SK-N-SH treated with all-trans-retinoic acid at 6 μM for 48 hours (cell line): ENCODE measurements at regions not wholly inside any gene's neighbourhood (a gene's known extent, or its start where the extent isn't known, plus 50 kb on each side); places are given as distances from the start of the nearest gene placed in this dataset.
"Not testable (repeated sequence)": the region's sequence is repeated elsewhere in the genome, so short reads cannot be mapped to it uniquely, and the experiment has no call there.

ENCODE experiments used
- ARNTL ChIP-seq: fragments of 450-650 bp; formaldehyde crosslinking; IDR thresholded peaks from 2 replicates; pipeline ENCODE4 v1.5.0; 2020; ENCODE audit warnings: low read depth, mild to moderate bottlenecking, moderate library complexity, borderline replicate concordance
- BACH2 ChIP-seq: fragments of 250-450 bp; sonication (Bioruptor Pico); IDR thresholded peaks from 2 replicates; pipeline ENCODE4 v1.9.0; 2021; ENCODE audit warnings: mild to moderate bottlenecking, borderline replicate concordance
- OSR1 ChIP-seq: fragments of 250-450 bp; sonication (Bioruptor Pico); IDR thresholded peaks from 2 replicates; pipeline ENCODE4 v1.8.0; 2022; ENCODE audit warnings: moderate library complexity, mild to moderate bottlenecking, inconsistent platforms
- PPARA ChIP-seq: fragments of 250-450 bp; sonication (Bioruptor Pico); IDR thresholded peaks from 2 replicates; pipeline ENCODE4 v1.5.0; 2020; ENCODE audit warnings: mild to moderate bottlenecking, borderline replicate concordance
- SNAI2 ChIP-seq: fragments of 250-450 bp; sonication (Bioruptor Pico); IDR thresholded peaks from 2 replicates; pipeline ENCODE4 v1.5.0; 2020; ENCODE audit warnings: mild to moderate bottlenecking, moderate library complexity
- ZFP3 ChIP-seq: fragments of 250-450 bp; sonication (Bioruptor Pico); IDR thresholded peaks from 2 replicates; pipeline ENCODE4 v1.5.0; 2020; ENCODE audit warnings: mild to moderate bottlenecking, moderate library complexity
- ZFP30 ChIP-seq: fragments of 450-650 bp; formaldehyde crosslinking; IDR thresholded peaks from 2 replicates; pipeline ENCODE4 v1.5.0; 2022; ENCODE audit warnings: mild to moderate bottlenecking, moderate library complexity
- ZNF70 ChIP-seq: fragments of 450-650 bp; formaldehyde crosslinking; IDR thresholded peaks from 2 replicates; pipeline ENCODE4 v1.5.0; 2020; ENCODE audit warnings: mild to moderate bottlenecking, moderate library complexity
- ZNF8 ChIP-seq: fragments of 450-650 bp; formaldehyde crosslinking; IDR thresholded peaks from 2 replicates; pipeline ENCODE4 v1.5.0; 2020; ENCODE audit warnings: mild to moderate bottlenecking, moderate library complexity
- TF ChIP-seq, protein P1 (sequence below): fragments of 250-450 bp; sonication (Bioruptor Pico); IDR thresholded peaks from 2 replicates; pipeline ENCODE4 v1.8.0; 2020; ENCODE audit warnings: mild to moderate bottlenecking, moderate library complexity, borderline replicate concordance
- TF ChIP-seq, protein P2 (sequence below): fragments of 250-450 bp; sonication (Bioruptor Pico); IDR thresholded peaks from 2 replicates; pipeline ENCODE4 v1.5.1; 2020; ENCODE audit warnings: low read depth, mild to moderate bottlenecking, moderate library complexity
- TF ChIP-seq, protein P3 (sequence below): fragments of 250-450 bp; sonication (Bioruptor Pico); IDR thresholded peaks from 2 replicates; pipeline ENCODE4 v1.5.0; 2020; ENCODE audit warnings: mild to moderate bottlenecking, moderate library complexity
- TF ChIP-seq, protein P4 (sequence below): fragments of 250-450 bp; sonication (Bioruptor Pico); IDR thresholded peaks from 2 replicates; pipeline ENCODE4 v1.8.0; 2021; ENCODE audit warnings: low read depth, mild to moderate bottlenecking, moderate library complexity, borderline replicate concordance

DNA sequence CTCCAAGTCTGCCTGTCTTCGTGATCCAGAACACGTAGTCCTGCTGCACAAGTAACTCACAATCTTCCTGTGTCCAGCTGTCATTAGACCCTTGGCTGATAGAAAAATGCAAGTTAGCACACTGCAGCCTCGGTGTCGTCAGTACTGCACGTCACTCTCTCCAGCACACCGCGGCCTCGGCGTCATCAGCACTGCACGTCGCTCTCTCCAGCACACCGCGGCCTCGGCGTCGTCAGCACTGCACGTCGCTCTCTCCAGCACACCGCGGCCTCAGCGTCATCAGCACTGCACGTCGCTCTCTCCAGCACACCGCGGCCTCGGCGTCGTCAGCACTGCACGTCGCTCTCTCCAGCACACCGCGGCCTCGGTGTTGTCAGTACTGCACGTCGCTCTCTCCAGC, 160.0 kb downstream of the FOXL1 start:
- not testable (repeated sequence) for TF ChIP-seq ZFP30 (CRISPR knock-in tag); ARNTL (CRISPR knock-in tag); SNAI2 (CRISPR knock-in tag); PPARA; BACH2 (CRISPR knock-in tag); ZFP3 (CRISPR knock-in tag); ZNF8 (CRISPR knock-in tag); OSR1 (CRISPR knock-in tag); ZNF70 (CRISPR knock-in tag)
- TF ChIP-seq, protein P1, sequence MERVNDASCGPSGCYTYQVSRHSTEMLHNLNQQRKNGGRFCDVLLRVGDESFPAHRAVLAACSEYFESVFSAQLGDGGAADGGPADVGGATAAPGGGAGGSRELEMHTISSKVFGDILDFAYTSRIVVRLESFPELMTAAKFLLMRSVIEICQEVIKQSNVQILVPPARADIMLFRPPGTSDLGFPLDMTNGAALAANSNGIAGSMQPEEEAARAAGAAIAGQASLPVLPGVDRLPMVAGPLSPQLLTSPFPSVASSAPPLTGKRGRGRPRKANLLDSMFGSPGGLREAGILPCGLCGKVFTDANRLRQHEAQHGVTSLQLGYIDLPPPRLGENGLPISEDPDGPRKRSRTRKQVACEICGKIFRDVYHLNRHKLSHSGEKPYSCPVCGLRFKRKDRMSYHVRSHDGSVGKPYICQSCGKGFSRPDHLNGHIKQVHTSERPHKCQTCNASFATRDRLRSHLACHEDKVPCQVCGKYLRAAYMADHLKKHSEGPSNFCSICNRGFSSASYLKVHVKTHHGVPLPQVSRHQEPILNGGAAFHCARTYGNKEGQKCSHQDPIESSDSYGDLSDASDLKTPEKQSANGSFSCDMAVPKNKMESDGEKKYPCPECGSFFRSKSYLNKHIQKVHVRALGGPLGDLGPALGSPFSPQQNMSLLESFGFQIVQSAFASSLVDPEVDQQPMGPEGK (CRISPR knock-in tag), result not testable (repeated sequence)
- TF ChIP-seq, protein P2, sequence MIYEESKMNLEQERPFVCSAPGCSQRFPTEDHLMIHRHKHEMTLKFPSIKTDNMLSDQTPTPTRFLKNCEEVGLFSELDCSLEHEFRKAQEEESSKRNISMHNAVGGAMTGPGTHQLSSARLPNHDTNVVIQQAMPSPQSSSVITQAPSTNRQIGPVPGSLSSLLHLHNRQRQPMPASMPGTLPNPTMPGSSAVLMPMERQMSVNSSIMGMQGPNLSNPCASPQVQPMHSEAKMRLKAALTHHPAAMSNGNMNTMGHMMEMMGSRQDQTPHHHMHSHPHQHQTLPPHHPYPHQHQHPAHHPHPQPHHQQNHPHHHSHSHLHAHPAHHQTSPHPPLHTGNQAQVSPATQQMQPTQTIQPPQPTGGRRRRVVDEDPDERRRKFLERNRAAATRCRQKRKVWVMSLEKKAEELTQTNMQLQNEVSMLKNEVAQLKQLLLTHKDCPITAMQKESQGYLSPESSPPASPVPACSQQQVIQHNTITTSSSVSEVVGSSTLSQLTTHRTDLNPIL (CRISPR knock-in tag), result not testable (repeated sequence)
- TF ChIP-seq, protein P3, sequence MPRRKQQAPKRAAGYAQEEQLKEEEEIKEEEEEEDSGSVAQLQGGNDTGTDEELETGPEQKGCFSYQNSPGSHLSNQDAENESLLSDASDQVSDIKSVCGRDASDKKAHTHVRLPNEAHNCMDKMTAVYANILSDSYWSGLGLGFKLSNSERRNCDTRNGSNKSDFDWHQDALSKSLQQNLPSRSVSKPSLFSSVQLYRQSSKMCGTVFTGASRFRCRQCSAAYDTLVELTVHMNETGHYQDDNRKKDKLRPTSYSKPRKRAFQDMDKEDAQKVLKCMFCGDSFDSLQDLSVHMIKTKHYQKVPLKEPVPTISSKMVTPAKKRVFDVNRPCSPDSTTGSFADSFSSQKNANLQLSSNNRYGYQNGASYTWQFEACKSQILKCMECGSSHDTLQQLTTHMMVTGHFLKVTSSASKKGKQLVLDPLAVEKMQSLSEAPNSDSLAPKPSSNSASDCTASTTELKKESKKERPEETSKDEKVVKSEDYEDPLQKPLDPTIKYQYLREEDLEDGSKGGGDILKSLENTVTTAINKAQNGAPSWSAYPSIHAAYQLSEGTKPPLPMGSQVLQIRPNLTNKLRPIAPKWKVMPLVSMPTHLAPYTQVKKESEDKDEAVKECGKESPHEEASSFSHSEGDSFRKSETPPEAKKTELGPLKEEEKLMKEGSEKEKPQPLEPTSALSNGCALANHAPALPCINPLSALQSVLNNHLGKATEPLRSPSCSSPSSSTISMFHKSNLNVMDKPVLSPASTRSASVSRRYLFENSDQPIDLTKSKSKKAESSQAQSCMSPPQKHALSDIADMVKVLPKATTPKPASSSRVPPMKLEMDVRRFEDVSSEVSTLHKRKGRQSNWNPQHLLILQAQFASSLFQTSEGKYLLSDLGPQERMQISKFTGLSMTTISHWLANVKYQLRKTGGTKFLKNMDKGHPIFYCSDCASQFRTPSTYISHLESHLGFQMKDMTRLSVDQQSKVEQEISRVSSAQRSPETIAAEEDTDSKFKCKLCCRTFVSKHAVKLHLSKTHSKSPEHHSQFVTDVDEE (CRISPR knock-in tag), result not testable (repeated sequence)
- TF ChIP-seq, protein P4, sequence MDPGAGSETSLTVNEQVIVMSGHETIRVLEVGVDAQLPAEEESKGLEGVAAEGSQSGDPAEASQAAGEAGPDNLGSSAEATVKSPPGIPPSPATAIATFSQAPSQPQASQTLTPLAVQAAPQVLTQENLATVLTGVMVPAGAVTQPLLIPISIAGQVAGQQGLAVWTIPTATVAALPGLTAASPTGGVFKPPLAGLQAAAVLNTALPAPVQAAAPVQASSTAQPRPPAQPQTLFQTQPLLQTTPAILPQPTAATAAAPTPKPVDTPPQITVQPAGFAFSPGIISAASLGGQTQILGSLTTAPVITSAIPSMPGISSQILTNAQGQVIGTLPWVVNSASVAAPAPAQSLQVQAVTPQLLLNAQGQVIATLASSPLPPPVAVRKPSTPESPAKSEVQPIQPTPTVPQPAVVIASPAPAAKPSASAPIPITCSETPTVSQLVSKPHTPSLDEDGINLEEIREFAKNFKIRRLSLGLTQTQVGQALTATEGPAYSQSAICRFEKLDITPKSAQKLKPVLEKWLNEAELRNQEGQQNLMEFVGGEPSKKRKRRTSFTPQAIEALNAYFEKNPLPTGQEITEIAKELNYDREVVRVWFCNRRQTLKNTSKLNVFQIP (CRISPR knock-in tag), result not testable (repeated sequence)
